ENCODE measurements at regions not wholly inside any gene's neighbourhood (a gene's known extent, or its start where the extent isn't known, plus 50 kb on each side); places are given as distances from the start of the nearest gene placed in this dataset.

DNA sequence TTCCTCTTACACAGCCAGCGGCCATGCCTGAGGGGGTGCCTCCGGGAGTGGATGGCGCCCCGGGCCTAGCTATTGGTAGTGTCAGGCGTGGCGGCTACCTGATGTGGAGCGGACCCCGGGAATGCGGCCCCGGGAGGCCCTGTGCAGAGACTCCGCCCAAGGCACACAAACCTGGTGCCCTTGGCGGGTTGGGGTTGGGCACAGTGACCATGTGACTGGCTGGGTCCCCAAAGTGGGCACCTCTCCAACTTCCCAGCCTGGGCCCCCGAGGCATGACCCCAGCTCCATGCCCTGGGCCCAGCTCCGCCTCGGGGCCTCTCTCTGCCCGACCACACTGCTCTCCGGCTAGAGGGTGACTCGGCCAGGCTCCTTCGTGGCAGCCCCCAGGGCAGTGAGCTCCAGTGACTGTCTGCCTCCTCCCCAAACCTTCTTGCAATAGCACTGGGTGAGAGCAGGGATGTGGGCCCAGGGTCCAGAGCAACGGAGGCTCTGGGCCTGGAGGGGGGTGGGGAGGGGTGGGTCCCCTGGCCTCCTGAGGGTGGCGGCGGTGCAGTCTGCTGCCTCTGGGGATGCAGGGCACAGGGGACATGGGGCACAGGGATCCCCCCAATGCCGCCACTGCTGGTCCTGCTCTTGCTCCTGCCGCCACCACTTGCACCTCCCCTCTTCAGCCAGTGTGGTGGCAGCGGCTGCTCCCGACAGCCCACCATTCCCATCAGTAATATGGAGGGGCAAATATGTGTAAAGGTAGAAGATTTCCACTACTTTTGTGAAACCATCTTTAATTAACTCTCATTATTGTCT, 942.9 kb upstream of the EPHA7 start:
- H3K9ac ChIP-seq (ENCODE audit: low read length): no peak overlapping the region
- H3K9me2 ChIP-seq (ENCODE audit: insufficient read depth, low read length): no peaks in the 10 kb centered on the region
- H3K9me3 ChIP-seq (ENCODE audit: low read length): no peaks in the 10 kb centered on the region
- H3K27ac ChIP-seq (ENCODE audit: low read length): no peak overlapping the region
- H3K27me3 ChIP-seq (ENCODE audit: insufficient read depth, low read depth, low read length): no peaks in the 10 kb centered on the region
- no peaks in the 10 kb centered on the region for H4K20me1 ChIP-seq (ENCODE audit: insufficient read depth)
- H3F3A ChIP-seq (ENCODE audit: insufficient read depth, low read length, poor library complexity, severe bottlenecking): no peaks in the 10 kb centered on the region
- TF ChIP-seq, protein P1, sequence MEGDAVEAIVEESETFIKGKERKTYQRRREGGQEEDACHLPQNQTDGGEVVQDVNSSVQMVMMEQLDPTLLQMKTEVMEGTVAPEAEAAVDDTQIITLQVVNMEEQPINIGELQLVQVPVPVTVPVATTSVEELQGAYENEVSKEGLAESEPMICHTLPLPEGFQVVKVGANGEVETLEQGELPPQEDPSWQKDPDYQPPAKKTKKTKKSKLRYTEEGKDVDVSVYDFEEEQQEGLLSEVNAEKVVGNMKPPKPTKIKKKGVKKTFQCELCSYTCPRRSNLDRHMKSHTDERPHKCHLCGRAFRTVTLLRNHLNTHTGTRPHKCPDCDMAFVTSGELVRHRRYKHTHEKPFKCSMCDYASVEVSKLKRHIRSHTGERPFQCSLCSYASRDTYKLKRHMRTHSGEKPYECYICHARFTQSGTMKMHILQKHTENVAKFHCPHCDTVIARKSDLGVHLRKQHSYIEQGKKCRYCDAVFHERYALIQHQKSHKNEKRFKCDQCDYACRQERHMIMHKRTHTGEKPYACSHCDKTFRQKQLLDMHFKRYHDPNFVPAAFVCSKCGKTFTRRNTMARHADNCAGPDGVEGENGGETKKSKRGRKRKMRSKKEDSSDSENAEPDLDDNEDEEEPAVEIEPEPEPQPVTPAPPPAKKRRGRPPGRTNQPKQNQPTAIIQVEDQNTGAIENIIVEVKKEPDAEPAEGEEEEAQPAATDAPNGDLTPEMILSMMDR (IDR thresholded peaks at IDR 0.05; ENCODE audit: poor library complexity, severe bottlenecking): no peak
- TF ChIP-seq RAD21 (conservative IDR thresholded peaks at IDR 0.05) (no peak), EZH2 (IDR thresholded peaks at IDR 0.05; ENCODE audit: borderline replicate concordance, insufficient read depth, low read length, poor library complexity, severe bottlenecking) (no peak), TAF1 (IDR thresholded peaks at IDR 0.05; ENCODE audit: low read depth) (no peak), POLR2AphosphoS5 (IDR thresholded peaks at IDR 0.05) (no peak), SMC3 (conservative IDR thresholded peaks at IDR 0.05; ENCODE audit: poor library complexity) (no peak), EP300 (conservative IDR thresholded peaks at IDR 0.05; ENCODE audit: poor library complexity, severe bottlenecking) (no peak)
- H3K36me3 ChIP-seq (ENCODE audit: insufficient read depth, low read length): no peaks in the 10 kb centered on the region
- no peak overlapping the region for H3K4me3 ChIP-seq (ENCODE audit: low read length)
- H3K79me2 ChIP-seq (replicated peaks; ENCODE audit: insufficient read depth, low read length): no peaks in the 10 kb centered on the region
- no peak overlapping the region for H2AFZ ChIP-seq (ENCODE audit: low read depth, low read length)
- H3K4me2 ChIP-seq (ENCODE audit: low read length): no peak overlapping the region

DNA sequence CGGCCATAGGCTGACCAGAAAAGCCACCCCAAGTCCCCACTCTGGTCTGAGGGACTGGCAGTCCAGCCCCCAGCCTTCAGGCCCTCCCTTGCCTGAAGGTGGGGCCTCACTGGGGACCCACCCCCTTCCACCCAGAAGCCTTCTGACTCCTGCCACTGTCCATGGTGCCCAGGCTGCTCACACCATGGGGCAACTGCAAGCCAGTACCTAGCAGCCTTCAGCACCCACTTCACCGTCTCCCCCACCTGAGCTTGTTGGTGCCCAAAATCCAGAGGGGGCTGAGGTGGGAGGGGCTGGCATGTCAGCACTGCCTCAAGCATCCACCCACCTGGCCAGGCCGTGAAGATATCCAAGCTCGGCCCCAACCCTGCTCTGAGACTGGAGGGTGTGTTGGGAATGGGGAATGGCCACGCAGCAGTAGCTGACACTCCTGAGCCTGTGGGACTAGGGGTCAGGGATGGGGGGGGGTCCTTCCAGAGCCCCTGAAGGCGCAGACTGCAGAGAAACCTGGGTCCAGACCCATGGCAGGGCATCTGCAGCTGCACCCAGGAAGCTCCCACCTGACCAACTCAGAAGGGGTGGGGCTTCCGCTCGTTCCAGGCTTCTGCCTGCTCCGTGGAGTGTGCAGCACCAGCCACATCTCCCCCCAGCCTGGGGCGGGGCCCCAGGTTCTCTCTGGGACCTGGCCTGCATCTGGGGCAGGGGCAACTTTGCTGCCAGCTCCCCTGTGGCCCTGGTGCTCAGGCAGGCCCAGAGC, 942.1 kb upstream of the EPHA7 start:
- H3F3A ChIP-seq (ENCODE audit: insufficient read depth, low read length, poor library complexity, severe bottlenecking): no peaks in the 10 kb centered on the region
- no peak overlapping the region for H2AFZ ChIP-seq (ENCODE audit: low read depth, low read length)
- no peaks in the 10 kb centered on the region for H3K36me3 ChIP-seq (ENCODE audit: insufficient read depth, low read length)
- no peak overlapping the region for H3K27ac ChIP-seq (ENCODE audit: low read length)
- H4K20me1 ChIP-seq (ENCODE audit: insufficient read depth): no peaks in the 10 kb centered on the region
- H3K79me2 ChIP-seq (replicated peaks; ENCODE audit: insufficient read depth, low read length): no peaks in the 10 kb centered on the region
- no peak overlapping the region for H3K9ac ChIP-seq (ENCODE audit: low read length)
- H3K4me3 ChIP-seq (ENCODE audit: low read length): no peak overlapping the region
- no peaks in the 10 kb centered on the region for H3K9me3 ChIP-seq (ENCODE audit: low read length)
- no peaks in the 10 kb centered on the region for H3K9me2 ChIP-seq (ENCODE audit: insufficient read depth, low read length)
- TF ChIP-seq EZH2 (IDR thresholded peaks at IDR 0.05; ENCODE audit: borderline replicate concordance, insufficient read depth, low read length, poor library complexity, severe bottlenecking): no peak
- no peak overlapping the region for H3K4me2 ChIP-seq (ENCODE audit: low read length)
- no peaks in the 10 kb centered on the region for H3K27me3 ChIP-seq (ENCODE audit: insufficient read depth, low read depth, low read length)

DNA sequence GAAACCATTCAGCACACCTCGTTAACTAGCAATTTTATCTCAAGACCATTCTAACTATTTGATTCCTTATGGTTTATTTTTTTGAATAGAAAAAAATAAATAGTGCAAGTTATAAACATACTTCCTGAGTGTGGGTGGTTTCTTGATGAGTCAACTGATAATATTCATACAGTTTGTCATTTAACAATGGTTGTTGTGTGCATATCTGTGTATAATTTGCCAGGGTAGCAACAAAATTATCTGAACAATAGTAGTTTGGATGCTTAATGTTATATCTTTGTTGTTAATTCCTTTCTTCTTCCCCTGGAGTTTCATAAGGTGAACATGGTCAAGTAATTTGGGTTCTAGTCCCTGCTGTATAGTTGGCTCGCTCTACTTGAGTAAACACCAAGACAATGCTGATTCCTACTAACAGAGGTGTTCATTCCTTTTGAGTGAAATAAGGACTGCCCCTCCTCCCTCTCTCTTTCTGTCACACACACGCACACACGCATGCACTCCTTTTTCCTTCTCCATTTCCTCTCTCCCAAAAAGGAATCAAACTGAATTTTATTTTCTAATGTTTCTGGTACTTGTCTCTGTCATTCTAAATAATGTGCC, 938.1 kb upstream of the EPHA7 start:
- Histone ChIP-seq H4K20me1 (ENCODE audit: insufficient read depth) (no peaks in the 10 kb centered on the region), H3K27ac (ENCODE audit: low read length) (no peak overlapping the region), H3K79me2 (replicated peaks; ENCODE audit: insufficient read depth, low read length) (no peaks in the 10 kb centered on the region), H3K27me3 (ENCODE audit: insufficient read depth, low read depth, low read length) (no peaks in the 10 kb centered on the region), H3K4me3 (ENCODE audit: low read length) (no peak overlapping the region), H3K4me2 (ENCODE audit: low read length) (no peak overlapping the region), H2AFZ (ENCODE audit: low read depth, low read length) (no peak overlapping the region), H3K9ac (ENCODE audit: low read length) (no peak overlapping the region), H3K36me3 (ENCODE audit: insufficient read depth, low read length) (no peaks in the 10 kb centered on the region), H3K9me2 (ENCODE audit: insufficient read depth, low read length) (no peaks in the 10 kb centered on the region), H3K9me3 (ENCODE audit: low read length) (no peaks in the 10 kb centered on the region), H3F3A (ENCODE audit: insufficient read depth, low read length, poor library complexity, severe bottlenecking) (no peaks in the 10 kb centered on the region)
- TF ChIP-seq POLR2AphosphoS5 (IDR thresholded peaks at IDR 0.05) (no peak), RAD21 (conservative IDR thresholded peaks at IDR 0.05) (no peak), EP300 (conservative IDR thresholded peaks at IDR 0.05; ENCODE audit: poor library complexity, severe bottlenecking) (no peak), SMC3 (conservative IDR thresholded peaks at IDR 0.05; ENCODE audit: poor library complexity) (no peak), TAF1 (IDR thresholded peaks at IDR 0.05; ENCODE audit: low read depth) (no peak), MXI1 (conservative IDR thresholded peaks at IDR 0.05; ENCODE audit: poor library complexity, severe bottlenecking) (no peak), EZH2 (IDR thresholded peaks at IDR 0.05; ENCODE audit: borderline replicate concordance, insufficient read depth, low read length, poor library complexity, severe bottlenecking) (no peak)
- TF ChIP-seq, protein P2, sequence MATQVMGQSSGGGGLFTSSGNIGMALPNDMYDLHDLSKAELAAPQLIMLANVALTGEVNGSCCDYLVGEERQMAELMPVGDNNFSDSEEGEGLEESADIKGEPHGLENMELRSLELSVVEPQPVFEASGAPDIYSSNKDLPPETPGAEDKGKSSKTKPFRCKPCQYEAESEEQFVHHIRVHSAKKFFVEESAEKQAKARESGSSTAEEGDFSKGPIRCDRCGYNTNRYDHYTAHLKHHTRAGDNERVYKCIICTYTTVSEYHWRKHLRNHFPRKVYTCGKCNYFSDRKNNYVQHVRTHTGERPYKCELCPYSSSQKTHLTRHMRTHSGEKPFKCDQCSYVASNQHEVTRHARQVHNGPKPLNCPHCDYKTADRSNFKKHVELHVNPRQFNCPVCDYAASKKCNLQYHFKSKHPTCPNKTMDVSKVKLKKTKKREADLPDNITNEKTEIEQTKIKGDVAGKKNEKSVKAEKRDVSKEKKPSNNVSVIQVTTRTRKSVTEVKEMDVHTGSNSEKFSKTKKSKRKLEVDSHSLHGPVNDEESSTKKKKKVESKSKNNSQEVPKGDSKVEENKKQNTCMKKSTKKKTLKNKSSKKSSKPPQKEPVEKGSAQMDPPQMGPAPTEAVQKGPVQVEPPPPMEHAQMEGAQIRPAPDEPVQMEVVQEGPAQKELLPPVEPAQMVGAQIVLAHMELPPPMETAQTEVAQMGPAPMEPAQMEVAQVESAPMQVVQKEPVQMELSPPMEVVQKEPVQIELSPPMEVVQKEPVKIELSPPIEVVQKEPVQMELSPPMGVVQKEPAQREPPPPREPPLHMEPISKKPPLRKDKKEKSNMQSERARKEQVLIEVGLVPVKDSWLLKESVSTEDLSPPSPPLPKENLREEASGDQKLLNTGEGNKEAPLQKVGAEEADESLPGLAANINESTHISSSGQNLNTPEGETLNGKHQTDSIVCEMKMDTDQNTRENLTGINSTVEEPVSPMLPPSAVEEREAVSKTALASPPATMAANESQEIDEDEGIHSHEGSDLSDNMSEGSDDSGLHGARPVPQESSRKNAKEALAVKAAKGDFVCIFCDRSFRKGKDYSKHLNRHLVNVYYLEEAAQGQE (IDR thresholded peaks at IDR 0.05; ENCODE audit: borderline replicate concordance): no peak
- TF ChIP-seq, protein P1 (IDR thresholded peaks at IDR 0.05; ENCODE audit: poor library complexity, severe bottlenecking): no peak

Measured in neural cell (in vitro differentiated cells).